ENCODE measurements at regions not wholly inside any gene's neighbourhood (a gene's known extent, or its start where the extent isn't known, plus 50 kb on each side); places are given as distances from the start of the nearest gene placed in this dataset.

DNA sequence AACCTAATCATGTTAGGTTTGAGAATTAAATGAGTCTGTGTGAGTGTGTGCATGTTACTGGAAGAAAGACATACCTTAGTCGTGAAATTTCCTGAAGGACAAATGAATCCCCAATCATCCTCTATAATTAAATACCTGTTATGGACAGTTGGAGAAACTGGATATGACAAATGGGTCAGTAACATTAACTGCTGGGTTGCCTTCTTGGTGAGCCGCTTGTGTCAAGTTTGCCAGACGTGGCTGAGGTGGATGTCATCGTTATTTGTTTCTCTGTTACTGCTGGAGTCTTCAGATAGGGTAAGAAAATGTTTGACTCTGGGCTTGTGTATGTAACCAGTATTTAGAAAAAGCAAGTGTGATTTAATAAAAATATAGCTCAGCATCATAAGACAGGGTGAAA is 131.6 kb downstream of the CAND1 start:
- no peak overlapping the region for H3K27ac ChIP-seq (ENCODE audit: insufficient read depth, low read depth, low read length)
- TF ChIP-seq MYC (IDR thresholded peaks at IDR 0.05; ENCODE audit: low read depth, low read length) (no peak), POLR2AphosphoS5 (IDR thresholded peaks at IDR 0.05; ENCODE audit: insufficient read depth, low read depth, low read length) (no peak), FOS (IDR thresholded peaks at IDR 0.05; ENCODE audit: borderline replicate concordance, insufficient read depth, low read length) (no peak), GATA2 (IDR thresholded peaks at IDR 0.05; ENCODE audit: insufficient read depth, insufficient read length, low read depth, low read length) (no peak), JUN (IDR thresholded peaks at IDR 0.05; ENCODE audit: borderline replicate concordance, insufficient read depth, insufficient read length, low read depth) (no peak)
- H3K9ac ChIP-seq (replicated peaks; ENCODE audit: extremely low read depth, insufficient read depth, low read length): no peak overlapping the region
- H4K20me1 ChIP-seq (replicated peaks; ENCODE audit: control insufficient read depth, extremely low read depth, insufficient read depth, low read length): no peaks in the 10 kb centered on the region
- no peak overlapping the region for H2AFZ ChIP-seq (ENCODE audit: low read depth, low read length)
- H3K36me3 ChIP-seq (ENCODE audit: control insufficient read depth in 2 of 2, extremely low read depth in 1 of 2, insufficient read depth in 2 of 2, low read length in 2 of 2): no peaks in the 10 kb centered on the region
- intact Hi-C loops (cut with micrococcal nuclease): no loop called here
- H3K9me1 ChIP-seq (replicated peaks; ENCODE audit: control insufficient read depth, extremely low read depth, insufficient read depth, low read length): no peaks in the 10 kb centered on the region
- BruUV-seq (replicated peaks): no TSS peak
- CTCF ChIA-PET: no interaction called here
- FAIRE-seq (no peak), DNase-seq (ENCODE audit: low read depth, low spot score) (no peak)
- POLR2A ChIA-PET: no interaction called here
- H3K79me2 ChIP-seq (ENCODE audit: control insufficient read depth, insufficient read depth, low read length): no peaks in the 10 kb centered on the region
- dilution Hi-C loops (cut with MboI; ENCODE audit: extremely low pct_ligation_motif_present, low sequenced_read_pairs): no loop called here
- H3K4me1 ChIP-seq (ENCODE audit: control insufficient read depth, extremely low read depth, insufficient read depth, low read length): no peaks in the 10 kb centered on the region
- H3K9me3 ChIP-seq (replicated peaks; ENCODE audit: control insufficient read depth, insufficient read depth, low read length): no peaks in the 10 kb centered on the region
- H3K27me3 ChIP-seq (ENCODE audit: control insufficient read depth in 2 of 2, insufficient read depth in 2 of 2, low read length in 2 of 2): no peaks in the 10 kb centered on the region
- H3K4me2 ChIP-seq (ENCODE audit: insufficient read depth, low read length): no peak overlapping the region
- no peak overlapping the region for H3K4me3 ChIP-seq (replicated peaks in 1 of 3; ENCODE audit: insufficient read depth in 1 of 3, low read depth in 1 of 3, low read length in 3 of 3)

DNA sequence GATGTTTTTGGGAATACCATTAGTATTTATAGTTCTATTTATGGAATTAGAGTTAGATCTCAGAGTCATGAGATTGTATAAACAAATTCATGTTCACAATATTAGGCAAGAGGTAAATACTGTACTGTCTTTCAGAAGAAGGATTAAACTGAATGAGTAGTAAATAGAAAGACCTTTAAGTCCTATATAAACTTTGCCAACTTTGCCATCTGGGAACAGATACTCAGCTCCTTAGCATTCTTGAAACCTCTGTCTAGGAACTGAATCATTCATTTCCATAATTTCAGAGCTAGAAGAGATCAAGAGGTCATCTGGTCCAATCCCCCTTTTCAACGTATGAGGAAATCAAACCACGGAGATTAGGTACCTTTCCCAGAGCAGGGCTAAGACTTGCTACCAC is 141.1 kb downstream of the CAND1 start:
- dilution Hi-C loops (cut with MboI; ENCODE audit: extremely low pct_ligation_motif_present, low sequenced_read_pairs): no loop called here
- no peaks in the 10 kb centered on the region for H3K4me1 ChIP-seq (ENCODE audit: control insufficient read depth, extremely low read depth, insufficient read depth, low read length)
- H3K4me3 ChIP-seq (replicated peaks in 1 of 3; ENCODE audit: insufficient read depth in 1 of 3, low read depth in 1 of 3, low read length in 3 of 3): no peak overlapping the region
- H2AFZ ChIP-seq (ENCODE audit: low read depth, low read length): no peak overlapping the region
- no peaks in the 10 kb centered on the region for H3K9me3 ChIP-seq (replicated peaks; ENCODE audit: control insufficient read depth, insufficient read depth, low read length)
- TF ChIP-seq POLR2A (IDR thresholded peaks at IDR 0.05; ENCODE audit: low read depth, low read length) (no peak), FOS (IDR thresholded peaks at IDR 0.05; ENCODE audit: borderline replicate concordance, insufficient read depth, low read length) (no peak), MYC (IDR thresholded peaks at IDR 0.05; ENCODE audit: low read depth, low read length) (no peak), POLR2AphosphoS5 (IDR thresholded peaks at IDR 0.05; ENCODE audit: insufficient read depth, low read depth, low read length) (no peak), EZH2 (IDR thresholded peaks at IDR 0.05; ENCODE audit: borderline replicate concordance, low read depth, low read length, severe bottlenecking) (no peak)
- FAIRE-seq (no peak), DNase-seq (ENCODE audit: low read depth, low spot score) (no peak)
- H4K20me1 ChIP-seq (replicated peaks; ENCODE audit: control insufficient read depth, extremely low read depth, insufficient read depth, low read length): no peaks in the 10 kb centered on the region
- H3K36me3 ChIP-seq (ENCODE audit: control insufficient read depth in 2 of 2, extremely low read depth in 1 of 2, insufficient read depth in 2 of 2, low read length in 2 of 2): no peaks in the 10 kb centered on the region
- no peak overlapping the region for H3K27ac ChIP-seq (ENCODE audit: insufficient read depth, low read depth, low read length)
- intact Hi-C loops (cut with micrococcal nuclease): no loop called here
- CTCF ChIA-PET: interaction anchor here (1.1 kb wide), 1 partner anchor 54 kb away, joined by 3 read pairs; no protein-coding TSS in a partner anchor
- H3K27me3 ChIP-seq (ENCODE audit: control insufficient read depth in 2 of 2, insufficient read depth in 2 of 2, low read length in 2 of 2): no peaks in the 10 kb centered on the region
- H3K9me1 ChIP-seq (replicated peaks; ENCODE audit: control insufficient read depth, extremely low read depth, insufficient read depth, low read length): no peaks in the 10 kb centered on the region
- no TSS peak for BruUV-seq (replicated peaks)
- H3K9ac ChIP-seq (replicated peaks; ENCODE audit: extremely low read depth, insufficient read depth, low read length): no peak overlapping the region
- POLR2A ChIA-PET: no interaction called here
- no peak overlapping the region for H3K4me2 ChIP-seq (ENCODE audit: insufficient read depth, low read length)
- H3K79me2 ChIP-seq (ENCODE audit: control insufficient read depth, insufficient read depth, low read length): no peaks in the 10 kb centered on the region
